Uterus (tissue), 2 donors: ENCODE measurements at regions not wholly inside any gene's neighbourhood (a gene's known extent, or its start where the extent isn't known, plus 50 kb on each side); places are given as distances from the start of the nearest gene placed in this dataset.

Source experiments
- CTCF ChIP-seq, 4 experiments: fragments of 200-600 bp in 2 of 4; fragments of 450-650 bp in 2 of 4; sonication (generic) in 2 of 4; IDR thresholded peaks; one replicate each; pipeline ENCODE4 v1.5.1; 2016 to 2019; ENCODE audit warnings: antibody characterized with exemption in 4 of 4, mild to moderate bottlenecking in 2 of 4, moderate library complexity in 1 of 4
- POLR2A ChIP-seq, 2 donors: fragments of 450-650 bp; IDR thresholded peaks; one replicate each; pipeline ENCODE4 v1.6.1; 2016; ENCODE audit warnings: antibody characterized with exemption in 2 of 2, mild to moderate bottlenecking in 1 of 2, moderate library complexity in 1 of 2

- TF ChIP-seq CTCF (IDR thresholded peaks at IDR 0.05) (no peak), POLR2A (IDR thresholded peaks at IDR 0.05) (no peak)
These were observed 422.1 kb downstream of the GJA1 start for GRCh38 chr6:121857551-121857950.
